HCT116 (cell line): ENCODE measurements at regions not wholly inside any gene's neighbourhood (a gene's known extent, or its start where the extent isn't known, plus 50 kb on each side); places are given as distances from the start of the nearest gene placed in this dataset.

Experiments used
- ATAC-seq: fragments of 200-7000 bp; cut with Tn5 transposase; 2 replicates; pipeline ENCODE4 v1.9.1; 2020; ENCODE audit warnings: mild to moderate bottlenecking, moderate library complexity
- BruUV-seq: library from RNA; stranded (reverse); fragments of 400-500 nt; replicated peaks from 2 replicates; lab custom pipeline; 2021; lab: Mats Ljungman, UMichigan
- CTCF ChIA-PET: fragments of 300-600 bp; sonication (Branson Sonifier 250); formaldehyde crosslinking; loops from one replicate; lab custom pipeline; 2021; ENCODE audit warnings: antibody characterized with exemption; lab: Charles Lee
- POLR2A ChIA-PET: fragments of 300-600, 350-600 bp; sonication (Branson Sonifier 250); formaldehyde crosslinking; loops from one replicate; lab custom pipeline; 2021; ENCODE audit warnings: antibody characterized with exemption; lab: Charles Lee
- RAD21 ChIA-PET, 2 experiments: fragments of 300-600 bp; sonication (Branson Sonifier 250); formaldehyde crosslinking; loops; one replicate each; lab custom pipeline; 2023; ENCODE audit warnings: low total read pairs in 2 of 2; ENCODE audit not compliant: uncharacterized antibody in 2 of 2, unreplicated experiment in 2 of 2, low non-redundant PET in 1 of 2; lab: Charles Lee
- DNase-seq: peaks from one replicate; pipeline ENCODE4 v3.0.0-alpha.2; 2010; ENCODE audit warnings: low read depth, low spot score
- H2AFZ ChIP-seq: fragments of 200-600 bp; shearing (Covaris generic), sonication (generic); 2 replicates; pipeline ENCODE4 v1.6.1; 2017; ENCODE audit warnings: low read depth, mixed run types, mixed read lengths, antibody characterized with exemption, low read length; ENCODE audit not compliant: poor library complexity, severe bottlenecking
- H3K27ac ChIP-seq: 2 replicates; pipeline ENCODE4 v1.5.1; 2012; ENCODE audit warnings: low read depth, low read length
- H3K27me3 ChIP-seq: fragments of 200-600 bp; sonication (generic); 2 replicates; pipeline ENCODE4 v1.6.1; 2016; ENCODE audit warnings: mixed run types, low read length, mixed read lengths; ENCODE audit not compliant: insufficient read depth
- H3K36me3 ChIP-seq, 2 experiments: fragments of 200-500 bp in 1 of 2; fragments of 200-600 bp in 1 of 2; sonication (Bioruptor generic) in 1 of 2; sonication (generic) in 1 of 2; 2 replicates each; pipeline versions ENCODE4 v1.5.1 to v1.6.1; 2014 to 2016; ENCODE audit warnings: low read length in 2 of 2, inconsistent platforms in 1 of 2, mixed read lengths in 1 of 2, mixed run types in 1 of 2; ENCODE audit not compliant: insufficient read depth in 2 of 2, control insufficient read depth in 1 of 2
- H3K4me1 ChIP-seq, 2 experiments: fragments of 200-600 bp in 1 of 2; sonication (generic) in 1 of 2; 2 replicates each; pipeline versions ENCODE4 v1.5.1 to v1.6.1; 2012 to 2017; ENCODE audit warnings: low read length in 2 of 2, inconsistent platforms in 1 of 2, mild to moderate bottlenecking in 1 of 2, mixed read lengths in 1 of 2, mixed run types in 1 of 2, moderate library complexity in 1 of 2; ENCODE audit not compliant: insufficient read depth in 2 of 2, control insufficient read depth in 1 of 2
- H3K4me2 ChIP-seq: fragments of 200-600 bp; sonication (generic); 2 replicates; pipeline ENCODE4 v1.6.1; 2017; ENCODE audit warnings: mixed run types, low read length, mixed read lengths
- H3K4me3 ChIP-seq, 2 experiments: fragments of 200-600 bp in 1 of 2; sonication (generic) in 1 of 2; replicated peaks in 1 of 2; 2 replicates each; pipeline ENCODE4 v1.5.1; 2011 to 2016; ENCODE audit warnings: low read length in 2 of 2, control low read depth in 1 of 2, low read depth in 1 of 2, mild to moderate bottlenecking in 1 of 2, mixed read lengths in 1 of 2, mixed run types in 1 of 2
- H3K79me2 ChIP-seq: fragments of 200-600 bp; sonication (generic); 2 replicates; pipeline ENCODE4 v1.6.1; 2017; ENCODE audit warnings: mild to moderate bottlenecking, mixed run types, low read length, moderate library complexity, mixed read lengths; ENCODE audit not compliant: insufficient read depth
- H3K9ac ChIP-seq: fragments of 200-600 bp; sonication (generic); 2 replicates; pipeline ENCODE4 v1.6.1; 2016; ENCODE audit warnings: low read length, mixed read lengths
- H3K9me2 ChIP-seq: fragments of 200-600 bp; sonication (generic), shearing (Covaris generic); 2 replicates; pipeline ENCODE4 v1.6.1; 2017; ENCODE audit warnings: mixed run types, mild to moderate bottlenecking, moderate library complexity; ENCODE audit not compliant: insufficient read depth
- H3K9me3 ChIP-seq, 2 experiments: fragments of 200-500 bp in 1 of 2; fragments of 200-600 bp in 1 of 2; sonication (Bioruptor generic) in 1 of 2; sonication (generic) in 1 of 2; 2 replicates each; pipeline ENCODE4 v1.6.1; 2014 to 2017; ENCODE audit warnings: low read length in 2 of 2, mixed read lengths in 2 of 2, inconsistent platforms in 1 of 2, low read depth in 1 of 2, mild to moderate bottlenecking in 1 of 2, mixed run types in 1 of 2, moderate library complexity in 1 of 2; ENCODE audit not compliant: control insufficient read depth in 1 of 2, insufficient read depth in 1 of 2
- H4K20me1 ChIP-seq: fragments of 200-600 bp; sonication (generic), shearing (Covaris generic); 2 replicates; pipeline ENCODE4 v1.6.1; 2017; ENCODE audit warnings: mixed run types, mild to moderate bottlenecking, moderate library complexity; ENCODE audit not compliant: insufficient read depth
- CEBPB ChIP-seq: IDR thresholded peaks from 2 replicates; pipeline ENCODE4 v1.6.1; 2012; ENCODE audit warnings: low read depth
- EGR1 ChIP-seq: IDR thresholded peaks from 2 replicates; pipeline ENCODE4 v1.6.1; 2012; ENCODE audit warnings: low read depth
- EZH2 ChIP-seq: fragments of 200-600 bp; sonication (generic); IDR thresholded peaks from 2 replicates; pipeline ENCODE4 v1.6.1; 2017; ENCODE audit warnings: antibody characterized with exemption, mixed run types
- EZH2phosphoT487 ChIP-seq: fragments of 200-600 bp; IDR thresholded peaks from 2 replicates; pipeline ENCODE4 v1.6.1; 2018; ENCODE audit warnings: antibody characterized with exemption, borderline replicate concordance
- FOSL1 ChIP-seq: IDR thresholded peaks from 2 replicates; pipeline ENCODE4 v1.6.1; 2012; ENCODE audit warnings: low read depth
- JUND ChIP-seq: IDR thresholded peaks from 2 replicates; pipeline ENCODE4 v1.6.1; 2012
- POLR2AphosphoS5 ChIP-seq: IDR thresholded peaks from 2 replicates; pipeline ENCODE4 v1.6.1; 2011; ENCODE audit warnings: mild to moderate bottlenecking, low read depth, low read length, moderate library complexity
- SIN3A ChIP-seq: IDR thresholded peaks from 2 replicates; pipeline ENCODE4 v1.6.1; 2012; ENCODE audit warnings: low read depth
- SP1 ChIP-seq: IDR thresholded peaks from 2 replicates; pipeline ENCODE4 v1.6.1; 2012; ENCODE audit warnings: low read depth
- ZNF274 ChIP-seq: fragments of 200-500 bp; sonication (Bioruptor generic); IDR thresholded peaks from 2 replicates; pipeline ENCODE4 v1.6.1; 2014; ENCODE audit warnings: mild to moderate bottlenecking, low read depth, low read length, inconsistent platforms
- intact Hi-C: fragments of 100-400 bp; cut with micrococcal nuclease; formaldehyde crosslinking; loops from 2 replicates; pipeline ENCODE4 v1.10.0; 2022
- TF ChIP-seq, protein P1 (sequence below), 3 experiments: fragments of 200-600 bp in 1 of 3; sonication (generic) in 1 of 3; IDR thresholded peaks in 2 of 3; conservative IDR thresholded peaks in 1 of 3; 2 replicates each; pipeline ENCODE4 v1.5.1; 2012 to 2017; ENCODE audit warnings: low read depth in 2 of 3, low read length in 2 of 3, antibody characterized with exemption in 1 of 3, borderline replicate concordance in 1 of 3, control low read depth in 1 of 3, mild to moderate bottlenecking in 1 of 3, mixed read lengths in 1 of 3, mixed run types in 1 of 3, moderate library complexity in 1 of 3; ENCODE audit not compliant: insufficient read depth in 1 of 3

DNA sequence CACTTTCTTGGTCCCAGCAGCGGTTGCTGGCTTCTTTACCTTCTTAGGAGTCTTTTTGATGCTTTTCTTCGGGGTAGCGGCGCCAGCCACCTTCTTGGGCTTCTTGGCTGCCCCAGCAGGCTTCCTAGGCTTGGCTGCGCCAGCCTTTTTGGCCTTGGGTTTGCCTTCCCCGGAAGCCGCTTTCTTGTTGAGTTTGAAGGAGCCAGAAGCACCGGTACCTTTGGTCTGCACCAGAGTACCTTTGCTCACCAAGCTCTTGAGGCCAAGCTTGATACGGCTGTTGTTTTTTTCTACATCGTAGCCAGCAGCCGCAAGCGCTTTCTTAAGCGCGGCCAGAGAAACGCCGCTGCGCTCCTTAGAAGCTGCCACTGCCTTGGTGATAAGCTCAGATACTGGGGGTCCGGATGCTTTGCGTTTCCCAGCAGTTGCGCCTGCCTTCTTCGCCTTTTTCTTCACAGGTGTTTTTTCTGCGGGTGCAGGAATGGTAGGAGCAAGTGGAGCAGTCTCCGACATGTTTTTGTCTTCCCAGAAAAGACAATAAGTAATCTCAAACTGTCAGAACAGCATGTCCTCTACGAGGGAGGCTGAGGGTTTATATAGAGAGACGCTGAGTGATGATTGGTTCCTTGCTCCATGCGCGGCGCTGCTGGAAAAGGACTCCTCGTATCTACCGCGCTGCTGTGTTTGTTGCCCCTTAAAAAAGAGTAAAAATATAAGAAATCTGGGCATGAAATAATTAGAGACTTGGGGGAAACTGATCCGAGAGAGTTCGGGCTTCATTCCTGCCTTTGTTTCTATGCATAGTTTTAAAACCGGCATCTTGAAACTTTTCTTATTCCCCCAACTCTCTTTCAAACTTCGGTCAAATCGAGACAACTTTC is 130.3 kb upstream of the BTN3A2 start:
- Histone ChIP-seq H3K79me2 (no peaks in the 10 kb centered on the region), H2AFZ (no peak overlapping the region), H3K9me3 (no peaks in the 10 kb centered on the region), H3K27ac (no peak overlapping the region), H3K4me1 (no peaks in the 10 kb centered on the region), H3K4me2 (no peak overlapping the region), H3K27me3 (no peaks in the 10 kb centered on the region), H3K9me2 (0 out of 2 replicates have a peak, but pooled peaks cover 5% of the 10 kb centered on the region), H4K20me1 (no peaks in the 10 kb centered on the region), H3K36me3 (no peaks in the 10 kb centered on the region), H3K4me3 (no peak overlapping the region), H3K9ac (no peak overlapping the region)
- ChIA-PET RAD21 (no interaction called here), POLR2A (no interaction called here), CTCF (no interaction called here)
- ATAC-seq = no peak
- DNase-seq = no peak
- intact Hi-C loops = loop anchor here (5.0 kb wide), 1 partner anchor 33 kb away; no protein-coding TSS in a partner anchor
- BruUV-seq = no TSS peak
- TF ChIP-seq EZH2 (no peak), CEBPB (no peak), EZH2phosphoT487 (no peak), POLR2AphosphoS5 (no peak), SIN3A (no peak), SP1 (no peak), EGR1 (no peak), ZNF274 (no peak), FOSL1 (no peak), JUND (no peak)
- TF ChIP-seq, protein P1, sequence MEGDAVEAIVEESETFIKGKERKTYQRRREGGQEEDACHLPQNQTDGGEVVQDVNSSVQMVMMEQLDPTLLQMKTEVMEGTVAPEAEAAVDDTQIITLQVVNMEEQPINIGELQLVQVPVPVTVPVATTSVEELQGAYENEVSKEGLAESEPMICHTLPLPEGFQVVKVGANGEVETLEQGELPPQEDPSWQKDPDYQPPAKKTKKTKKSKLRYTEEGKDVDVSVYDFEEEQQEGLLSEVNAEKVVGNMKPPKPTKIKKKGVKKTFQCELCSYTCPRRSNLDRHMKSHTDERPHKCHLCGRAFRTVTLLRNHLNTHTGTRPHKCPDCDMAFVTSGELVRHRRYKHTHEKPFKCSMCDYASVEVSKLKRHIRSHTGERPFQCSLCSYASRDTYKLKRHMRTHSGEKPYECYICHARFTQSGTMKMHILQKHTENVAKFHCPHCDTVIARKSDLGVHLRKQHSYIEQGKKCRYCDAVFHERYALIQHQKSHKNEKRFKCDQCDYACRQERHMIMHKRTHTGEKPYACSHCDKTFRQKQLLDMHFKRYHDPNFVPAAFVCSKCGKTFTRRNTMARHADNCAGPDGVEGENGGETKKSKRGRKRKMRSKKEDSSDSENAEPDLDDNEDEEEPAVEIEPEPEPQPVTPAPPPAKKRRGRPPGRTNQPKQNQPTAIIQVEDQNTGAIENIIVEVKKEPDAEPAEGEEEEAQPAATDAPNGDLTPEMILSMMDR (IDR thresholded peaks at IDR 0.05 in 2 of 3, conservative IDR thresholded peaks at IDR 0.05 in 1 of 3; ENCODE audit: borderline replicate concordance in 1 of 3, insufficient read depth in 1 of 3, low read depth in 2 of 3, low read length in 2 of 3) = no peak
